Testis (tissue), 2 donors: ENCODE measurements at regions not wholly inside any gene's neighbourhood (a gene's known extent, or its start where the extent isn't known, plus 50 kb on each side); places are given as distances from the start of the nearest gene placed in this dataset.

Experiments used
- POLR2A ChIP-seq: fragments of 450-650 bp; IDR thresholded peaks from one replicate; pipeline ENCODE4 v1.6.1; 2017; ENCODE audit warnings: antibody characterized with exemption, mild to moderate bottlenecking, moderate library complexity
- TF ChIP-seq, protein P1 (sequence below), 3 experiments: fragments of 450-650 bp in 2 of 3; fragments of 200-600 bp in 1 of 3; sonication (generic) in 1 of 3; IDR thresholded peaks; one replicate each; pipeline ENCODE4 v1.5.1; 2016 to 2019; ENCODE audit warnings: antibody characterized with exemption in 3 of 3, mild to moderate bottlenecking in 2 of 3, moderate library complexity in 1 of 3

- TF ChIP-seq, protein P1, sequence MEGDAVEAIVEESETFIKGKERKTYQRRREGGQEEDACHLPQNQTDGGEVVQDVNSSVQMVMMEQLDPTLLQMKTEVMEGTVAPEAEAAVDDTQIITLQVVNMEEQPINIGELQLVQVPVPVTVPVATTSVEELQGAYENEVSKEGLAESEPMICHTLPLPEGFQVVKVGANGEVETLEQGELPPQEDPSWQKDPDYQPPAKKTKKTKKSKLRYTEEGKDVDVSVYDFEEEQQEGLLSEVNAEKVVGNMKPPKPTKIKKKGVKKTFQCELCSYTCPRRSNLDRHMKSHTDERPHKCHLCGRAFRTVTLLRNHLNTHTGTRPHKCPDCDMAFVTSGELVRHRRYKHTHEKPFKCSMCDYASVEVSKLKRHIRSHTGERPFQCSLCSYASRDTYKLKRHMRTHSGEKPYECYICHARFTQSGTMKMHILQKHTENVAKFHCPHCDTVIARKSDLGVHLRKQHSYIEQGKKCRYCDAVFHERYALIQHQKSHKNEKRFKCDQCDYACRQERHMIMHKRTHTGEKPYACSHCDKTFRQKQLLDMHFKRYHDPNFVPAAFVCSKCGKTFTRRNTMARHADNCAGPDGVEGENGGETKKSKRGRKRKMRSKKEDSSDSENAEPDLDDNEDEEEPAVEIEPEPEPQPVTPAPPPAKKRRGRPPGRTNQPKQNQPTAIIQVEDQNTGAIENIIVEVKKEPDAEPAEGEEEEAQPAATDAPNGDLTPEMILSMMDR (IDR thresholded peaks at IDR 0.05): no peak
- no peak for TF ChIP-seq POLR2A
These were observed 305.8 kb downstream of the SPRY2 start for GRCh38 chr13:80035096-80035495.
